SKM-1 treated with dmso at 0.1 percent for 144 hours (cell line): ENCODE measurements at regions not wholly inside any gene's neighbourhood (a gene's known extent, or its start where the extent isn't known, plus 50 kb on each side); places are given as distances from the start of the nearest gene placed in this dataset.
A peak's percentile ranks its signal among the peaks of the same experiment; 100 is the strongest.

ENCODE experiments used
- DNase-seq: peaks from one replicate; lab custom pipeline; 2025; ENCODE audit not compliant: unreplicated experiment; lab: John Stamatoyannopoulos, UW

GRCh38 chr9:90538566-90538965, 104.1 kb downstream of the DIRAS2 start:
- DNase-seq = no peak

GRCh38 chr9:90539286-90539685, 103.3 kb downstream of the DIRAS2 start:
- DNase-seq = no peak

DNA sequence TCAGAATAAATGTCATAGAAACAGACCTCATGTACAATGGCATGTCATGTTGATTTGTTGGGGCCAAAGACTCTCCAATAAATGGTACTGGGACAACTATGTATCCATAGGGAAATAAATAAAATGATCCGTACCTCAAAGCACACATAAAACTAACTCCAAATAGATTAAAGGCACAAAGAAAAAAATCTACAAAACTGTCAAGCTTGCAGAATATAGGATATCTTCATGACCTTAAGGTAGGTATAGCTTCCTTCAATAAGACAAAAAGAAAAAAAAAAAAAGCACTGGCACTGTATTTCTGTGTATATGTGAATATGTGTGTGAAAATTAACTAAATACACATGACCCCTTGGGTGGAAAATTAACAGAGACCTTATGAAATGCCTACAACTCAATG, 101.9 kb downstream of the DIRAS2 start:
- DNase-seq = no peak

DNA sequence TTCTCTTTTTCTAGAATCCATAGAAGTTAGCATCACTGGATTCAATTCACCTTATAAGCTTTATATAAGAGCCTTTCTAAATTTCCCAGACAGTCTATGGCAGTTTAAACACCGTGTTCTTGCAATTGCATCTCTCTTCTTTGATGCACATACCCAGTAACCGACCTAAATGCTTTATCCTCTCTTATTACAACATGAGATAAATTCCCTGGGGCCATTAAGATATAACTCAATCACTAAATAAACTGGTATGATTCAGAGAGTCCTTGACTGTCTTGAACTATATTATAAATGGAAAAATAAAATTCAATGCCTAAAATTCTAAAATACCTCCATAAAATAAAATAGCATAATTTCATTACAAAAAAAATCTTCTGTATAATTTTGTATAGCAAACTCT, 98.1 kb downstream of the DIRAS2 start:
- DNase-seq = no peak

DNA sequence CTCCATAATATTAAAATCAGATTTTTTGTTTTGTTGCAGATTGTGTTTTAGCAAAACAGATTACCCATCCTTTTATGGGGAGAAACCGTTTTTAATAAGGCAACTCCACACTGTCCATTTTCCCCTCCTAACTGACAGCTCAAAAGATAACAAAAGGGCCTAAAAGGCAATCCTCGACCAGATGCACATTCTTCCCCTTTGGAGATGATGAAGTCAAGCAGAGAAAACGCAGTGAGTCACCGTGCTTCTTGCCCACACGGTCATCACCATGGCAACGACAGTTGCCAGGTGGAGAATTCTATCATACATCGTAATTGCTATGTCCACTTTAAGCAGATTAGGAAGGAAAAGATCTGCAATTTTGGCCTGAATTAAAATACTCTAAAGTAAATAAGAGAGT, 96.4 kb downstream of the DIRAS2 start:
- peak; percentile 17 for DNase-seq

- DNase-seq = no peak
Measured at GRCh38 chr9:90547896-90548295, 94.7 kb downstream of the DIRAS2 start.

GRCh38 chr9:90552317-90552716, 90.3 kb downstream of the DIRAS2 start:
- DNase-seq = no peak

GRCh38 chr9:90555351-90556057, 87.1 kb downstream of the DIRAS2 start:
- no peak for DNase-seq

DNA sequence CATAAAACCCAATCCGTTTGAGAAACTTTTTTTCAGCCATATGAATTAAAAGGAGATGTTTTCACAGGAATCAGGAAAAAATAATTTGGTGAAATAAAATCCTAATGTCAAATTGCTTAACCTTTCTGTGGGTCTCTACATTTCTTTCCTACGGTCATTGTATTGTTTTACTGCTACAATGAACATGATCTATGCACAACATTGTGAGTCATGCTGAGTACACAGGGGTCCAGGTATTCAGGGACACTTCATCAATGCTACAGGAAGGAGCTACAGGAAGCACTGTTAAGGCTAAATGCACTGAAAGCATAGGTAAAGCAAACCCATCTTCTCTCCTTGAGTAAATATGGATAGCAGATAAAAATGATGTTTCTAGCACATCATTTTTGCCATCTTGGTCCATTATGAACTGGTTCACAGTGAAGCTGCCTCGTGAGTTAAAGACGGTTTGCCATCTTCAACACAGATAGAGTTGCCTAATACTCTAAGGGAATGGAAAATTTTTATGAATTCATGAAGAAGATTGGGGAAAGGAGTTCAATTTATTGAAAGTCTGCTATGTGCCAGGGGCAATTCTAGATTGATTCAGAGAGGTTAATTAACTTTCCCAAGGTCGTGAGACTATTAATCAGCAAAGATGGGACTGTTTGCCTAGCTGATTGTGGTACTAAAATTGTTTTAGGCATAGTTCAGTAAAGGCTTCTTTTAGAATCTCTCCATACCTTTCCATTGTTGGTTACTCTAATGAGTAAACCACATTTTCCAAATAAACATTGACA, 85.5 kb downstream of the DIRAS2 start:
- no peak for DNase-seq

DNA sequence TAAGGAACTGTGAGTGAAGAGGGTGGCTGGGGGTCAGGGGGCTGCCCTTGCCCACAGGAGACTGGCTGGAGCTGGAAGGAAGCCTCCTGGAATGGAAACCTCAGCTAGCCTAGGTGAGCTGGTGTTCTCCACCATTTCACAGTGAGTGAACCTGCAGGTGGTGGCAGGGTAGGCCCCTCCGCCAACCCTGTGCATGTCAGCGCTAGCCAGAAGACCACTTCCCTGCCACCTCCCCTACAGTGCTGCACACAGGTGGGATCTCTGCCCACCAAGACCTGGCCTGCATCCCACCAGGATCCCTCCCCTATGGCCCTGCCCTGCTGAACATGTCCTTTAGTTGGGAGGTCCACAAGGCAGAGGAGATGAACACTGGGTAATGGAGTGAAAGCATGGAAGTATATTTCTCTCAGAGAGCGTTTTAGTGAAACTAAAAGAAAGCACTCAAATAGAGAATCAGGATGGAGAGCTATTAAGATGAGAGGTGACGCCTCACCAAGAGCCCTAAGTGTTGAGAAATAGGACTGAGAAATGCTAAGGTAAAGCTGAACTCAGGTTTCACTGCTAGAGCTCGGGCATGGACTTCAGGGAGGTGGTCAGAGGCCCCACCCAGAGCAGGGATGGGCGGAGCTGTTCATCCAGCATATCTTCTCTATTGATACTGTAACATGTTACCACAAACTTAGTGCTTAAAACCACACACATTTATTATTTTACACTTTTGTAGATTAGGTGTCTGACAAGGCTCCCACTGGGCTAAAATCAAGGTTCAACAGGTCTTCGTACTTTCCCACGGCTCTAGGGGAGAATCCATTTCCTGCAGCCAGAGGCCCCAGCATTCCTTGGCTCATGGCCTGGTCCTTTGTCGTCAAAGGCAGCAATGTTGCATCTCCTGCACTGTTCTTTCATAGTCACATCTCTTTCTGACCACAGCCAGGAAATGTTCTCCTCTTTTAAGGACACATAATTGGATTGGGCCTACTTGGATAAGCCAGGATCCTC, 83.2 kb downstream of the DIRAS2 start:
- DNase-seq = no peak
